Activated CD4-positive, alpha-beta T cell treated with anti-CD3 and anti-CD28 coated beads, Interleukin-2, amount 10 ng/mL, durations not matched to agents 24 days and 14 days (primary cell): ENCODE measurements at regions not wholly inside any gene's neighbourhood (a gene's known extent, or its start where the extent isn't known, plus 50 kb on each side); places are given as distances from the start of the nearest gene placed in this dataset.
"Not testable (repeated sequence)": the region's sequence is repeated elsewhere in the genome, so short reads cannot be mapped to it uniquely, and the experiment has no call there.

Source experiments
- DNase-seq: peaks from one replicate; pipeline ENCODE4 v3.0.0; 2022
- H3K27ac Mint-ChIP-seq: one replicate; pipeline ENCODE4 v1.8.0; 2022; ENCODE audit warnings: mild to moderate bottlenecking, mixed read lengths
- H3K27me3 Mint-ChIP-seq: one replicate; pipeline ENCODE4 v1.8.0; 2022; ENCODE audit warnings: mixed read lengths
- H3K36me3 Mint-ChIP-seq: one replicate; pipeline ENCODE4 v1.8.0; 2022; ENCODE audit warnings: low read depth, mild to moderate bottlenecking, mixed read lengths
- H3K4me1 Mint-ChIP-seq: one replicate; pipeline ENCODE4 v1.8.0; 2021; ENCODE audit warnings: mixed read lengths
- H3K4me3 Mint-ChIP-seq: one replicate; pipeline ENCODE4 v1.8.0; 2022; ENCODE audit warnings: mild to moderate bottlenecking, moderate library complexity, mixed read lengths
- H3K9me3 Mint-ChIP-seq: one replicate; pipeline ENCODE4 v1.8.0; 2021; ENCODE audit warnings: mixed read lengths
- intact Hi-C: fragments of 100-400 bp; cut with micrococcal nuclease; formaldehyde crosslinking; loops from one replicate; pipeline ENCODE4 v1.15.1; 2023

GRCh38 chr3:87132801-87133200, 94.3 kb upstream of the CHMP2B start:
- Mint-ChIP-seq H3K9me3 (no peaks in the 10 kb centered on the region), H3K4me3 (no peak overlapping the region), H3K4me1 (no peaks in the 10 kb centered on the region), H3K27ac (no peak overlapping the region), H3K27me3 (no peaks in the 10 kb centered on the region), H3K36me3 (no peaks in the 10 kb centered on the region)
- intact Hi-C loops, result no loop called here
- no peak for DNase-seq

- Mint-ChIP-seq H3K27ac (no peak overlapping the region), H3K9me3 (no peaks in the 10 kb centered on the region), H3K4me3 (no peak overlapping the region), H3K36me3 (no peaks in the 10 kb centered on the region), H3K27me3 (no peaks in the 10 kb centered on the region), H3K4me1 (no peaks in the 10 kb centered on the region)
- intact Hi-C loops, result no loop called here
- DNase-seq, result no peak
Observed at GRCh38 chr3:87128006-87128405, 99.1 kb upstream of the CHMP2B start.

- Mint-ChIP-seq H3K9me3 (no peaks in the 10 kb centered on the region), H3K4me3 (no peak overlapping the region), H3K4me1 (no peaks in the 10 kb centered on the region), H3K27me3 (no peaks in the 10 kb centered on the region), H3K27ac (no peak overlapping the region), H3K36me3 (no peaks in the 10 kb centered on the region)
- DNase-seq, result no peak
- intact Hi-C loops, result no loop called here
Observed at GRCh38 chr3:87127281-87127680, 99.8 kb upstream of the CHMP2B start.

GRCh38 chr3:87126321-87126720, 100.8 kb upstream of the CHMP2B start:
- Mint-ChIP-seq H3K36me3 (no peaks in the 10 kb centered on the region), H3K27ac (no peak overlapping the region), H3K27me3 (no peaks in the 10 kb centered on the region), H3K9me3 (no peaks in the 10 kb centered on the region), H3K4me1 (no peaks in the 10 kb centered on the region), H3K4me3 (no peak overlapping the region)
- DNase-seq, result no peak
- intact Hi-C loops, result no loop called here

GRCh38 chr3:87125116-87125515, 102.0 kb upstream of the CHMP2B start:
- Mint-ChIP-seq H3K27ac (no peak overlapping the region), H3K9me3 (no peaks in the 10 kb centered on the region), H3K4me3 (no peak overlapping the region), H3K27me3 (no peaks in the 10 kb centered on the region), H3K36me3 (no peaks in the 10 kb centered on the region), H3K4me1 (no peaks in the 10 kb centered on the region)
- DNase-seq, result no peak
- intact Hi-C loops, result no loop called here

GRCh38 chr3:87122766-87123165, 104.3 kb upstream of the CHMP2B start:
- H3K36me3 Mint-ChIP-seq, result no peaks in the 10 kb centered on the region
- no peaks in the 10 kb centered on the region for H3K9me3 Mint-ChIP-seq
- no peaks in the 10 kb centered on the region for H3K27me3 Mint-ChIP-seq
- H3K4me1 Mint-ChIP-seq, result no peaks in the 10 kb centered on the region
- no peak overlapping the region for H3K27ac Mint-ChIP-seq
- intact Hi-C loops, result no loop called here
- no peak for DNase-seq
- no peak overlapping the region for H3K4me3 Mint-ChIP-seq

GRCh38 chr3:87121856-87122255, 105.3 kb upstream of the CHMP2B start:
- H3K4me3 Mint-ChIP-seq, result no peak overlapping the region
- no peaks in the 10 kb centered on the region for H3K9me3 Mint-ChIP-seq
- no peak overlapping the region for H3K27ac Mint-ChIP-seq
- H3K27me3 Mint-ChIP-seq, result no peaks in the 10 kb centered on the region
- intact Hi-C loops, result no loop called here
- H3K36me3 Mint-ChIP-seq, result no peaks in the 10 kb centered on the region
- H3K4me1 Mint-ChIP-seq, result no peaks in the 10 kb centered on the region
- DNase-seq, result no peak

- H3K9me3 Mint-ChIP-seq, result no peaks in the 10 kb centered on the region
- no peak overlapping the region for H3K27ac Mint-ChIP-seq
- H3K36me3 Mint-ChIP-seq, result no peaks in the 10 kb centered on the region
- intact Hi-C loops, result no loop called here
- H3K27me3 Mint-ChIP-seq, result no peaks in the 10 kb centered on the region
- H3K4me3 Mint-ChIP-seq, result no peak overlapping the region
- H3K4me1 Mint-ChIP-seq, result no peaks in the 10 kb centered on the region
- no peak for DNase-seq
Observed at GRCh38 chr3:87120881-87121280, 106.2 kb upstream of the CHMP2B start.

GRCh38 chr3:87120236-87120635, 106.9 kb upstream of the CHMP2B start:
- Mint-ChIP-seq H3K4me1 (no peaks in the 10 kb centered on the region), H3K27me3 (no peaks in the 10 kb centered on the region), H3K9me3 (no peaks in the 10 kb centered on the region), H3K4me3 (no peak overlapping the region), H3K36me3 (no peaks in the 10 kb centered on the region), H3K27ac (no peak overlapping the region)
- DNase-seq, result no peak
- intact Hi-C loops, result no loop called here

GRCh38 chr3:87109465-87109864, 117.6 kb upstream of the CHMP2B start:
- H3K4me1 Mint-ChIP-seq, result no peaks in the 10 kb centered on the region
- no peak overlapping the region for H3K4me3 Mint-ChIP-seq
- DNase-seq, result no peak
- no peak overlapping the region for H3K27ac Mint-ChIP-seq
- intact Hi-C loops, result no loop called here
- no peaks in the 10 kb centered on the region for H3K27me3 Mint-ChIP-seq
- H3K36me3 Mint-ChIP-seq, result no peaks in the 10 kb centered on the region
- no peaks in the 10 kb centered on the region for H3K9me3 Mint-ChIP-seq

- intact Hi-C loops, result no loop called here
- Mint-ChIP-seq H3K4me1 (no peaks in the 10 kb centered on the region), H3K9me3 (no peaks in the 10 kb centered on the region), H3K27ac (no peak overlapping the region), H3K4me3 (no peak overlapping the region), H3K36me3 (no peaks in the 10 kb centered on the region), H3K27me3 (no peaks in the 10 kb centered on the region)
- no peak for DNase-seq
Observed at GRCh38 chr3:87101861-87102625, 111.1 kb upstream of the VGLL3 start.

- H3K4me3 Mint-ChIP-seq, H3K27me3 Mint-ChIP-seq, H3K4me1 Mint-ChIP-seq, intact Hi-C loops, H3K36me3 Mint-ChIP-seq, DNase-seq, H3K9me3 Mint-ChIP-seq, H3K27ac Mint-ChIP-seq: not testable (repeated sequence)
Observed at GRCh38 chr3:87097733-87098132, 106.8 kb upstream of the VGLL3 start.

- Mint-ChIP-seq H3K27ac (no peak overlapping the region), H3K36me3 (no peaks in the 10 kb centered on the region), H3K9me3 (peaks cover 5% of the 10 kb centered on the region), H3K4me1 (peaks cover 12% of the 10 kb centered on the region), H3K4me3 (no peak overlapping the region), H3K27me3 (peaks cover 3% of the 10 kb centered on the region)
- intact Hi-C loops, result no loop called here
- no peak for DNase-seq
Observed at GRCh38 chr3:87090631-87091030, 99.7 kb upstream of the VGLL3 start.

GRCh38 chr3:87088993-87089841, 98.3 kb upstream of the VGLL3 start:
- intact Hi-C loops, result no loop called here
- H3K27me3 Mint-ChIP-seq, result peaks cover 3% of the 10 kb centered on the region
- H3K36me3 Mint-ChIP-seq, result no peaks in the 10 kb centered on the region
- peaks cover 20% of the 10 kb centered on the region for H3K4me1 Mint-ChIP-seq
- H3K9me3 Mint-ChIP-seq, result peaks cover 5% of the 10 kb centered on the region
- peak overlapping the region; percentile 85 for H3K4me3 Mint-ChIP-seq
- peak; percentile 75 for DNase-seq
- peak overlapping the region; percentile 69 for H3K27ac Mint-ChIP-seq
